Spleen (tissue), 11 donors: ENCODE measurements at regions not wholly inside any gene's neighbourhood (a gene's known extent, or its start where the extent isn't known, plus 50 kb on each side); places are given as distances from the start of the nearest gene placed in this dataset.

Experiments
- DNase-seq: peaks from one replicate; pipeline ENCODE4 v3.0.0-alpha.2; 2020
- H3K27ac ChIP-seq, 8 donors: fragments of 200-600 bp; sonication (generic) in 7 of 8; 1 replicate in 4 of 8; 2 replicates in 4 of 8; pipeline versions ENCODE4 v1.5.0 to v1.8.0; 2016 to 2021; ENCODE audit warnings: inconsistent platforms in 4 of 8, mild to moderate bottlenecking in 4 of 8, moderate library complexity in 1 of 8
- H3K27me3 ChIP-seq, 7 donors: fragments of 200-600 bp; sonication (generic) in 6 of 7; replicated peaks in 1 of 7; 1 replicate in 4 of 7; 2 replicates in 3 of 7; pipeline versions ENCODE4 v1.5.0 to v1.8.0; 2016 to 2021; ENCODE audit warnings: inconsistent platforms in 3 of 7, mild to moderate bottlenecking in 1 of 7
- H3K36me3 ChIP-seq, 6 donors: fragments of 200-600 bp; sonication (generic) in 5 of 6; 1 replicate in 4 of 6; 2 replicates in 2 of 6; pipeline versions ENCODE4 v1.5.0 to v1.8.0; 2016 to 2021; ENCODE audit warnings: inconsistent platforms in 2 of 6
- H3K4me1 ChIP-seq, 6 donors: fragments of 200-600 bp; sonication (generic) in 5 of 6; 1 replicate in 3 of 6; 2 replicates in 3 of 6; pipeline versions ENCODE4 v1.5.0 to v1.8.0; 2016 to 2021; ENCODE audit warnings: inconsistent platforms in 3 of 6
- H3K4me3 ChIP-seq, 8 donors: fragments of 200-600 bp; sonication (generic) in 7 of 8; 1 replicate in 4 of 8; 2 replicates in 4 of 8; pipeline versions ENCODE4 v1.5.0 to v1.8.0; 2016 to 2021; ENCODE audit warnings: inconsistent platforms in 4 of 8, mild to moderate bottlenecking in 4 of 8, moderate library complexity in 2 of 8
- H3K9me3 ChIP-seq, 8 donors: fragments of 200-600 bp; sonication (generic) in 7 of 8; 1 replicate in 4 of 8; 2 replicates in 4 of 8; pipeline versions ENCODE4 v1.5.0 to v1.8.0; 2016 to 2021; ENCODE audit warnings: inconsistent platforms in 4 of 8
- POLR2A ChIP-seq, 3 donors: fragments of 450-650 bp; IDR thresholded peaks; one replicate each; pipeline ENCODE4 v1.5.1; 2017; ENCODE audit warnings: antibody characterized with exemption in 3 of 3, mild to moderate bottlenecking in 1 of 3
- POLR2AphosphoS5 ChIP-seq, 3 donors: sonication (generic); formaldehyde crosslinking; IDR thresholded peaks; one replicate each; pipeline ENCODE4 v1.5.1; 2017; ENCODE audit warnings: antibody characterized with exemption in 3 of 3
- WGBS, 5 donors: extraction: QIAGEN DNeasy Blood & Tissue Kit in 3 of 5; methylation state at CpG; one replicate each; pipeline versions ENCODE4 v1.1.5 to v1.1.7; 2013 to 2018; 5-methylcytosine and 5-hydroxymethylcytosine counted together
- intact Hi-C: fragments of 100-400 bp; cut with DNase I; formaldehyde crosslinking; loops from one replicate; pipeline ENCODE4 v1.15.0; 2023; ENCODE audit warnings: low total_unique reads
- TF ChIP-seq, protein P1 (sequence below), 11 experiments: fragments of 200-600 bp in 7 of 11; fragments of 450-650 bp in 4 of 11; sonication (generic) in 4 of 11; IDR thresholded peaks in 8 of 11; conservative IDR thresholded peaks in 3 of 11; 1 replicate in 7 of 11; 2 replicates in 4 of 11; pipeline versions ENCODE4 v1.4.0 to v1.8.0; 2016 to 2021; ENCODE audit warnings: antibody characterized with exemption in 11 of 11, inconsistent platforms in 4 of 11, mild to moderate bottlenecking in 1 of 11
- donor health status: healthy with polysubstance abuse.
- donor health status: DM: no; HTN: no; CAD: no; lungs with moderate emphysema.
- donor health status: DM: no; HTN: no; CAD: no.
- donor health status: Bipolar disorder and iron deficiency.
- donor health status: healthy.
- donor health status: DM: no; HTN: no; CAD: no.
- donor health status: DM: yes; HTN: yes; CAD: no.

DNA sequence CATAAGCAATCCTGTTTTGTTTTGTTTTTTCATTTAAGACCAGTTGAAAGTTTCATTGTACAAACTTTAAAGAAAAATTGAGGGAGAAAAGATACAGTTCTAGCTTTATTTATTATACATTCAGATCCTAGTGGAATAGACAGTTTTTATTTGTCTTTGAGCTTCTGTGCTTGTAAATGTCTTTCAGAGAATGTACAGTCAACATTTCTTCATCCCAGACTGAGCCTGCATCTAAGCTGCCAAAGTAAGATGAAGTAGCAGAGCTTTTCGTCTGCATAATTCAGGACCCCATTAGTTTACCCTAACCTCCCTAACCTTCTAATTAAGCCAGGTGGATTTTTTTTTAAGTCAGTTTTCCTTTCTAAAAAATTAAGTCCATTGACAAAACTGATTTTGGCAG is 516.7 kb upstream of the HTR2A start:
- Histone ChIP-seq H3K27me3 (no peaks in the 10 kb centered on the region), H3K36me3 (no peaks in the 10 kb centered on the region), H3K9me3 (no peaks in the 10 kb centered on the region), H3K4me3 (no peak overlapping the region), H3K27ac (no peak overlapping the region), H3K4me1 (no peaks in the 10 kb centered on the region)
- no peak for DNase-seq
- WGBS, 5 donors = 60 to 83% (median 79%) methylated on average over 1 of the region's 1 CpG
- TF ChIP-seq POLR2AphosphoS5 (IDR thresholded peaks at IDR 0.05) = no peak
- intact Hi-C loops = loop anchor here (10.0 kb wide), 1 partner anchor 61 kb away; no protein-coding TSS in a partner anchor

DNA sequence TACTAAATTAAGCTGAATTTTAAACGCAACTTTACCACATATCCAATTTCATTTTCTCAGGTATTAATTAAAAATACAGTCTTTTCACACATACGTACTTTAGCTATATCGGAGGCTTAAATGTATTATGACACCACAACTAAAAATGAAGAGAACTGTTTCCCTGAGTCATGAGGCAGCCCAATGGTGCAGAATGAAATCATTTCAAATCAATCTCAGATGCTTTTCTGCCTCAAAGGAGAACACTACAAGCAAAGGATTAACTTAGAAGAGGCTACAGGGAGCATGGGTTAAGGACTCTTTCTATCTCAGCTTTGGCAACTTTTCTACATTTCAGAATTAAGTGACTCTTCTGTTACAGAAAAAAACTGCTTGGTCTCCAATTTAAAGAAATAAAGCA is 516.3 kb upstream of the HTR2A start:
- no peaks in the 10 kb centered on the region for H3K36me3 ChIP-seq
- H3K27me3 ChIP-seq = no peaks in the 10 kb centered on the region
- H3K4me3 ChIP-seq = no peak overlapping the region
- 87 to 93% (median 90%) methylated on average over 3 of the region's 3 CpGs for WGBS, 5 donors
- H3K4me1 ChIP-seq = no peaks in the 10 kb centered on the region
- no peaks in the 10 kb centered on the region for H3K9me3 ChIP-seq
- no peak for TF ChIP-seq POLR2A (IDR thresholded peaks at IDR 0.05)
- DNase-seq = no peak
- no peak overlapping the region for H3K27ac ChIP-seq
- intact Hi-C loops = loop anchor here (10.0 kb wide), 1 partner anchor 62 kb away; no protein-coding TSS in a partner anchor

DNA sequence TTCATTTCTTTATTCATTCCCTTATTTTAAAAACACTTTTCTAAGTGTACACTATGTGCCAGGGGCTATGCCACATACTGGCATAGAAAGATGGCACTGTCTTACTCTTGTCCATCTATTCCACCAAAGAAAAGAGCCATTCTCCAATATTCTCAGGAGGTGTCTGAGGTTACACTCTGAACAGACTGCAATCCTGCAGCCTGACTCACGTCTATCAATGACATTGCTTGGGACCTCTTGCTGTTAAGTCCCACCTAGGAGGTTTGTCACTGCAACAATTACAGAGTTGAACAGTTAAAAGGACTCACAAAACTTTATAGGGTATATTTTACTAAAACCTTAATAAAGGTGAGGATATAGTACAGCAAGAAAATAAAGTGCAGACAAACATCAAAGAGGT is 512.9 kb upstream of the HTR2A start:
- WGBS, 5 donors = 56 to 88% (median 81%) methylated on average over 1 of the region's 1 CpG
- intact Hi-C loops = loop anchor here (10.0 kb wide), 1 partner anchor 65 kb away; no protein-coding TSS in a partner anchor
- no peaks in the 10 kb centered on the region for H3K4me1 ChIP-seq
- no peaks in the 10 kb centered on the region for H3K27me3 ChIP-seq
- no peak overlapping the region for H3K4me3 ChIP-seq
- TF ChIP-seq POLR2AphosphoS5 (IDR thresholded peaks at IDR 0.05) = no peak
- TF ChIP-seq, protein P1, sequence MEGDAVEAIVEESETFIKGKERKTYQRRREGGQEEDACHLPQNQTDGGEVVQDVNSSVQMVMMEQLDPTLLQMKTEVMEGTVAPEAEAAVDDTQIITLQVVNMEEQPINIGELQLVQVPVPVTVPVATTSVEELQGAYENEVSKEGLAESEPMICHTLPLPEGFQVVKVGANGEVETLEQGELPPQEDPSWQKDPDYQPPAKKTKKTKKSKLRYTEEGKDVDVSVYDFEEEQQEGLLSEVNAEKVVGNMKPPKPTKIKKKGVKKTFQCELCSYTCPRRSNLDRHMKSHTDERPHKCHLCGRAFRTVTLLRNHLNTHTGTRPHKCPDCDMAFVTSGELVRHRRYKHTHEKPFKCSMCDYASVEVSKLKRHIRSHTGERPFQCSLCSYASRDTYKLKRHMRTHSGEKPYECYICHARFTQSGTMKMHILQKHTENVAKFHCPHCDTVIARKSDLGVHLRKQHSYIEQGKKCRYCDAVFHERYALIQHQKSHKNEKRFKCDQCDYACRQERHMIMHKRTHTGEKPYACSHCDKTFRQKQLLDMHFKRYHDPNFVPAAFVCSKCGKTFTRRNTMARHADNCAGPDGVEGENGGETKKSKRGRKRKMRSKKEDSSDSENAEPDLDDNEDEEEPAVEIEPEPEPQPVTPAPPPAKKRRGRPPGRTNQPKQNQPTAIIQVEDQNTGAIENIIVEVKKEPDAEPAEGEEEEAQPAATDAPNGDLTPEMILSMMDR (IDR thresholded peaks at IDR 0.05 in 8 of 11, conservative IDR thresholded peaks at IDR 0.05 in 3 of 11) = no peak
- TF ChIP-seq POLR2A (IDR thresholded peaks at IDR 0.05) = no peak
- no peaks in the 10 kb centered on the region for H3K9me3 ChIP-seq
- no peak overlapping the region for H3K27ac ChIP-seq
- DNase-seq = no peak
- H3K36me3 ChIP-seq = no peaks in the 10 kb centered on the region

DNA sequence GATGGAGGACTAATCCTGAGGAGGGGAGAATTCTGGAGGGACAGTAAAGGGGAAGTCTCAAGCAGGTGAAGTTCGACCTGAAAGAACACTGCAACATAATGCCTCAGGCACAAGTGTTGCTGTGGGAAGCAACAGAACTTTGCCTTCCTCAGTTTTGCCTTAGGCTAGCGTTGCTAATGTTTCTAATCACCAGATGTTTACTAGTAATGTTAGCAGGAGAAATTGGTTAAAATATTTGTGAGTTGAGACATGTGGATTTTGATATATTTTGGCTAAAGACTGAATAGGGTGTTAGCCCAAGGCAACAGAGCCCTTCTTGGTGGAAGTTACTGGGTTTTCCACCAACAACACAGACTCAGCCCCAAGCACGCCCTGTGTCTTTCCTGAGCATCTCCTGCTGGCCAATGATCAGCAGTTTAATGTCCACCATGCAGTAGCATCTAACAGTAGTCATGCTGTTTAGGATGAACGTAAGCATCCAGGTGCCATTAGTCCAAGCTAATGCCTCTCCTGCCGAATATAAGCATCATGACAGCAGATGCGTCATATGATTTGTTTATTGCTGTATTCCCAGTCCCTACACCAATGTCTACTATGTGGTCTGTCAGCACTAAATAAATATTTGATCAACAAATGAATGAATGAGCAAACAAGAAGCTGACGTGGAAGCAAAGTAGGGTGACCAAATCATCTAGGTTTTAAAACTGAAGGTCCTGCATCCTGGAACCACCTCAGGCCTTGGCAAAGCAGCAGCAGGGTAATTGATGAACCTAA is 511.9 kb upstream of the HTR2A start:
- Histone ChIP-seq H3K9me3 (no peaks in the 10 kb centered on the region), H3K36me3 (no peaks in the 10 kb centered on the region), H3K27me3 (no peaks in the 10 kb centered on the region), H3K4me1 (no peaks in the 10 kb centered on the region), H3K27ac (no peak overlapping the region), H3K4me3 (no peak overlapping the region)
- intact Hi-C loops = no loop called here
- no peak for DNase-seq
- TF ChIP-seq POLR2A (IDR thresholded peaks at IDR 0.05) = no peak
- WGBS, 5 donors = 79 to 90% (median 88%) methylated on average over 7 of the region's 7 CpGs

DNA sequence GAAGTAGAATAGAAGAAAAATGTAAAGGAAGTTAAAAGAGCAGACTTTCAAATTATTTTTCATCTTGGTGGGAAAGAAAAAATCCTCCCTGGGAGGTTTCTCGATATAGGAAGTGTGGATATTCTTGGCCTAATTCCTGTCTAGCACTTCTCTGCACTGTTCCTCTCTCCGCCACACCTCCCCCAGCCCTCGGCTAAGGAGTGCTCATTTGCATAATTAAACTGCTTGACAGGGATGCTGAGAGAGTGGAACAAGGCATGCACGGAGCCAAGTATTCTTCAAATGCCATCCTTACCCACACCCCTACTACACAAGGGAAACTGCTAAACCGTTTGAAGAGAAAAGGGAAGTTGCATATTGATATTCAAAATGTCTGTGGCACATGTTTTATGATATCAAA is 511.0 kb upstream of the HTR2A start:
- 39 to 51% (median 41%) methylated on average over 5 of the region's 5 CpGs for WGBS, 5 donors
- Histone ChIP-seq H3K36me3 (no peaks in the 10 kb centered on the region), H3K27me3 (no peaks in the 10 kb centered on the region), H3K4me1 (no peaks in the 10 kb centered on the region), H3K9me3 (no peaks in the 10 kb centered on the region), H3K27ac (no peak overlapping the region), H3K4me3 (no peak overlapping the region)
- DNase-seq = no peak
- intact Hi-C loops = no loop called here
- TF ChIP-seq POLR2AphosphoS5 (IDR thresholded peaks at IDR 0.05) (no peak), POLR2A (IDR thresholded peaks at IDR 0.05) (no peak)
- TF ChIP-seq, protein P1 (IDR thresholded peaks at IDR 0.05 in 8 of 11, conservative IDR thresholded peaks at IDR 0.05 in 3 of 11) = no peak
